A549 (cell line): ENCODE measurements at regions not wholly inside any gene's neighbourhood (a gene's known extent, or its start where the extent isn't known, plus 50 kb on each side); places are given as distances from the start of the nearest gene placed in this dataset.
"Not testable (repeated sequence)": the region's sequence is repeated elsewhere in the genome, so short reads cannot be mapped to it uniquely, and the experiment has no call there.

Experiments used
- ATAC-seq, 2 experiments: fragments of 200-7000 bp in 1 of 2; fragments of >200 bp in 1 of 2; cut with Nextera tagmentation in 1 of 2; cut with Tn5 transposase in 1 of 2; 3 replicates each; pipeline versions ENCODE4 v1.8.0 to v1.9.1; 2018 to 2020; ENCODE audit warnings: mild to moderate bottlenecking in 1 of 2, moderate library complexity in 1 of 2
- CTCF ChIA-PET: fragments of 300-600 bp; sonication (Branson Sonifier 250); formaldehyde crosslinking; extraction: SDS; loops from one replicate; lab custom pipeline; 2021; ENCODE audit warnings: antibody characterized with exemption, inconsistent platforms; lab: Yijun Ruan, JAX
- POLR2A ChIA-PET: fragments of 350-600 bp; formaldehyde crosslinking; extraction: SDS; loops from one replicate; lab custom pipeline; 2021; ENCODE audit warnings: antibody characterized with exemption, inconsistent platforms; lab: Yijun Ruan, JAX
- DNase-seq, 2 experiments: peaks; one replicate each; pipeline versions ENCODE4 v3.0.0 to v3.0.0-alpha.2; 2011 to 2016; ENCODE audit warnings: low read depth in 1 of 2, low spot score in 1 of 2
- FAIRE-seq: peaks from 2 replicates; lab custom pipeline; 2011; peaks lifted over from hg19 to GRCh38; lab: Jason Lieb, UNC
- H3K27ac ChIP-seq, 2 experiments: fragments of >200 bp; sonication (Bioruptor Twin); formaldehyde crosslinking; 3 replicates each; pipeline ENCODE4 v1.5.1; 2016 to 2017
- H3K4me1 ChIP-seq: fragments of >200 bp; sonication (Bioruptor Twin); formaldehyde crosslinking; 3 replicates; pipeline ENCODE4 v1.6.1; 2016
- H3K4me2 ChIP-seq: fragments of >200 bp; sonication (Bioruptor Twin); formaldehyde crosslinking; 3 replicates; pipeline ENCODE4 v1.6.1; 2016
- H3K4me3 ChIP-seq: fragments of >200 bp; sonication (Bioruptor Twin); formaldehyde crosslinking; 3 replicates; pipeline ENCODE4 v1.5.1; 2016
- H3K9me3 ChIP-seq: fragments of >200 bp; sonication (Bioruptor Twin); formaldehyde crosslinking; 3 replicates; pipeline ENCODE4 v1.6.1; 2016
- ATOH8 ChIP-seq: fragments of 250-450 bp; sonication (Bioruptor Pico); IDR thresholded peaks from 2 replicates; pipeline ENCODE4 v1.5.0; 2020; ENCODE audit warnings: low read depth, mild to moderate bottlenecking, moderate library complexity
- CEBPB ChIP-seq, 2 experiments: fragments of >200 bp in 1 of 2; sonication (Bioruptor Twin) in 1 of 2; formaldehyde crosslinking in 1 of 2; IDR thresholded peaks; 2 replicates each; pipeline ENCODE4 v1.6.1; 2012 to 2016
- ELK1 ChIP-seq: fragments of 150-350 bp; IDR thresholded peaks from 2 replicates; pipeline ENCODE4 v1.6.1; 2014; ENCODE audit warnings: low read depth, mild to moderate bottlenecking, low read length
- FOSB ChIP-seq: fragments of 250-450 bp; sonication (Bioruptor Pico); IDR thresholded peaks from 2 replicates; pipeline ENCODE4 v1.5.0; 2020; ENCODE audit warnings: mild to moderate bottlenecking, moderate library complexity
- GATA3 ChIP-seq: IDR thresholded peaks from 2 replicates; pipeline ENCODE4 v1.6.1; 2012; ENCODE audit warnings: borderline replicate concordance
- HDAC2 ChIP-seq: fragments of 200-600 bp; sonication (generic); IDR thresholded peaks from 2 replicates; pipeline ENCODE4 v1.6.1; 2016
- JUN ChIP-seq, 2 experiments: fragments of >200 bp; sonication (Bioruptor Twin); formaldehyde crosslinking; IDR thresholded peaks; 2 replicates in 1 of 2; 3 replicates in 1 of 2; pipeline ENCODE4 v1.6.1; 2016 to 2017
- JUNB ChIP-seq: fragments of >200 bp; sonication (Bioruptor Twin); formaldehyde crosslinking; IDR thresholded peaks from 2 replicates; pipeline ENCODE4 v1.6.1; 2016
- MAZ ChIP-seq: fragments of 150-350 bp; IDR thresholded peaks from 2 replicates; pipeline ENCODE4 v1.6.1; 2014; ENCODE audit warnings: antibody characterized with exemption, low read depth, low read length, borderline replicate concordance
- MYC ChIP-seq: IDR thresholded peaks from 2 replicates; pipeline ENCODE4 v1.6.1; 2012; ENCODE audit warnings: mild to moderate bottlenecking, inconsistent platforms, low read length, improper control_type of control experiment, borderline replicate concordance
- NFE2L2 ChIP-seq: fragments of 150-350 bp; conservative IDR thresholded peaks from 2 replicates; pipeline ENCODE4 v1.6.1; 2014; ENCODE audit warnings: low read length
- POLR2A ChIP-seq: IDR thresholded peaks from 2 replicates; pipeline ENCODE4 v1.6.1; 2012; ENCODE audit warnings: mild to moderate bottlenecking, low read length
- RARB ChIP-seq: fragments of 250-450 bp; sonication (Bioruptor Pico); IDR thresholded peaks from 2 replicates; pipeline ENCODE4 v1.8.0; 2021; ENCODE audit warnings: mild to moderate bottlenecking, moderate library complexity
- RFX5 ChIP-seq: fragments of 450-650 bp; IDR thresholded peaks from 2 replicates; pipeline ENCODE4 v1.7.1; 2014; ENCODE audit warnings: antibody characterized with exemption, mild to moderate bottlenecking, moderate library complexity
- SREBF2 ChIP-seq: fragments of 450-650 bp; IDR thresholded peaks from 2 replicates; pipeline ENCODE4 v1.6.1; 2014; ENCODE audit warnings: mild to moderate bottlenecking, moderate library complexity
- ZSCAN20 ChIP-seq: fragments of 250-450 bp; sonication (Bioruptor Pico); IDR thresholded peaks from 2 replicates; pipeline ENCODE4 v1.8.0; 2022; ENCODE audit warnings: mild to moderate bottlenecking, moderate library complexity
- WGBS: methylation state at CpG from one replicate; pipeline ENCODE4 v1.1.6; 2017; ENCODE audit errors: missing lambda C conversion rate; 5-methylcytosine and 5-hydroxymethylcytosine counted together

GRCh38 chr9:30937106-30937505 is 1447.3 kb upstream of the ACO1 start:
- ATAC-seq (no peak), FAIRE-seq (no peak), DNase-seq (no peak)
- Histone ChIP-seq H3K9me3 (no peaks in the 10 kb centered on the region), H3K27ac (no peak overlapping the region), H3K4me2 (no peak overlapping the region), H3K4me1 (no peaks in the 10 kb centered on the region), H3K4me3 (no peak overlapping the region)
- POLR2A ChIA-PET = no interaction called here
- 23% methylated on average over 4 of the region's 4 CpGs for WGBS
- TF ChIP-seq RFX5 = no peak
- TF ChIP-seq POLR2A = no peak
- TF ChIP-seq HDAC2 = no peak
- TF ChIP-seq CEBPB (IDR thresholded peaks at IDR 0.05) = no peak
- TF ChIP-seq MYC = no peak
- TF ChIP-seq SREBF2 = no peak
- TF ChIP-seq GATA3 = no peak
- TF ChIP-seq RARB = no peak
- TF ChIP-seq FOSB (CRISPR knock-in tag) = no peak
- TF ChIP-seq ELK1 = no peak
- CTCF ChIA-PET = interaction anchor here (1.3 kb wide), 1 partner anchor 70 kb away, joined by 3 read pairs; no protein-coding TSS in a partner anchor

- H3K9me3 ChIP-seq, H3K4me2 ChIP-seq, H3K4me3 ChIP-seq, FAIRE-seq, H3K4me1 ChIP-seq, ATAC-seq, POLR2A ChIA-PET, DNase-seq, H3K27ac ChIP-seq, CTCF ChIA-PET: not testable (repeated sequence)
- WGBS = 47% methylated on average over 2 of the region's 2 CpGs
Observed at GRCh38 chr9:30942852-30943251, 1441.6 kb upstream of the ACO1 start.

GRCh38 chr9:30943446-30944224 is 1440.8 kb upstream of the ACO1 start:
- no peak for TF ChIP-seq NFE2L2
- TF ChIP-seq JUN (IDR thresholded peaks at IDR 0.05) = no peak
- no peak for TF ChIP-seq ZSCAN20 (CRISPR knock-in tag)
- TF ChIP-seq JUNB = no peak
- ChIA-PET POLR2A (no interaction called here), CTCF (interaction anchor here (1.2 kb wide), 1 partner anchor 10 kb away, joined by 4 read pairs; no protein-coding TSS in a partner anchor)
- H3K27ac ChIP-seq = no peak overlapping the region
- no peak for FAIRE-seq
- H3K4me1 ChIP-seq = no peaks in the 10 kb centered on the region
- no peak for ATAC-seq
- 51% methylated on average over 15 of the region's 21 CpGs for WGBS
- no peak overlapping the region for H3K4me3 ChIP-seq
- no peak for DNase-seq
- no peak overlapping the region for H3K4me2 ChIP-seq
- no peaks in the 10 kb centered on the region for H3K9me3 ChIP-seq

GRCh38 chr9:30944225-30944569 is 1440.2 kb upstream of the ACO1 start:
- WGBS = 16% methylated on average over 5 of the region's 6 CpGs
- ChIA-PET CTCF (interaction anchor here (1.2 kb wide), 1 partner anchor 10 kb away, joined by 4 read pairs; no protein-coding TSS in a partner anchor), POLR2A (no interaction called here)
- DNase-seq = no peak
- no peak for ATAC-seq
- Histone ChIP-seq H3K4me1 (no peaks in the 10 kb centered on the region), H3K9me3 (no peaks in the 10 kb centered on the region), H3K4me2 (no peak overlapping the region), H3K4me3 (no peak overlapping the region), H3K27ac (no peak overlapping the region)
- no peak for FAIRE-seq
- no peak for TF ChIP-seq MAZ
- TF ChIP-seq ATOH8 (CRISPR knock-in tag) = no peak
- TF ChIP-seq CEBPB (IDR thresholded peaks at IDR 0.05) = no peak
- TF ChIP-seq GATA3 = no peak
- no peak for TF ChIP-seq NFE2L2
